Bronchial epithelial cell (primary cell): ENCODE measurements at regions not wholly inside any gene's neighbourhood (a gene's known extent, or its start where the extent isn't known, plus 50 kb on each side); places are given as distances from the start of the nearest gene placed in this dataset.
A peak's percentile ranks its signal among the peaks of the same experiment; 100 is the strongest.

Experiments
- DNase-seq: peaks from one replicate; pipeline ENCODE4 v3.0.0-alpha.2; 2010; ENCODE audit warnings: low read depth
- FAIRE-seq: peaks from 2 replicates; lab custom pipeline; 2011; peaks lifted over from hg19 to GRCh38; lab: Jason Lieb, UNC
- H3K27me3 ChIP-seq: 2 replicates; pipeline ENCODE4 v1.5.1; 2011; ENCODE audit warnings: low read length; ENCODE audit not compliant: control insufficient read depth, insufficient read depth
- H3K36me3 ChIP-seq: 2 replicates; pipeline ENCODE4 v1.5.1; 2011; ENCODE audit warnings: low read length; ENCODE audit not compliant: control insufficient read depth, insufficient read depth
- H3K4me3 ChIP-seq: 2 replicates; pipeline ENCODE4 v1.5.1; 2011; ENCODE audit warnings: mild to moderate bottlenecking, low read depth, low read length, control low read depth
- TF ChIP-seq, protein P1 (sequence below): IDR thresholded peaks from 2 replicates; pipeline ENCODE4 v1.5.1; 2011; ENCODE audit warnings: mild to moderate bottlenecking, moderate library complexity, low read length, control low read depth, inconsistent platforms; ENCODE audit not compliant: insufficient read depth, severe bottlenecking

DNA sequence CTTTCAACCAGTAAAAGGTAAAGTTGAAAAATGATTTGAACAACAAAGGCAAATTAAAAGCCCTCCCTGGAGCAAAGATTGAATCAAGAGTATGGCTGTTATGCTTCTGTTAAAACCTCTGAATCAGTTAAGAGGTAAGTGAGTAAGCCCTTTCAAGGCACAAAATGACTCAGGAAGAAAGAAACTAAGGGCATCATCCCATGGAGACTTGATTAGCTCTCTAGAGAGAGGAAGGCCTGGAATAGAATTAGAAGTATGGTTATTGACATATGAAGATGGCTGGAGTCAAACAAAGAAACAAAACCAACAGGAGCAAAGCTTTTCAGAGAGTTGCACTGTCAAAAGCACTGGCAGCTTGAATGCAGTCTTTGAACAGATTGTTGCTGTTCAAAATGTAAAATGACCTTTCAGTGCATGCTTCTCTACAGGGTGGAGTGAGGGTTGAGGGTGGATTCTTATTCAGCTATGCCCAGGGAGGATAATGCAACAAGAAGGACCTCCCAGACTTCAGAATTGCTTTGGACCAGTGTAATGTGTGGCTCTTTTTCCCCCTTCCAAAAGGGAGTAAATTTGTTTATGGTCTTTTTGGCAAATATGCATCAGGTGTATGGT, 365.5 kb downstream of the GBA3 start:
- Histone ChIP-seq H3K4me3 (no peak overlapping the region), H3K36me3 (no peaks in the 10 kb centered on the region), H3K27me3 (no peaks in the 10 kb centered on the region)
- TF ChIP-seq, protein P1, sequence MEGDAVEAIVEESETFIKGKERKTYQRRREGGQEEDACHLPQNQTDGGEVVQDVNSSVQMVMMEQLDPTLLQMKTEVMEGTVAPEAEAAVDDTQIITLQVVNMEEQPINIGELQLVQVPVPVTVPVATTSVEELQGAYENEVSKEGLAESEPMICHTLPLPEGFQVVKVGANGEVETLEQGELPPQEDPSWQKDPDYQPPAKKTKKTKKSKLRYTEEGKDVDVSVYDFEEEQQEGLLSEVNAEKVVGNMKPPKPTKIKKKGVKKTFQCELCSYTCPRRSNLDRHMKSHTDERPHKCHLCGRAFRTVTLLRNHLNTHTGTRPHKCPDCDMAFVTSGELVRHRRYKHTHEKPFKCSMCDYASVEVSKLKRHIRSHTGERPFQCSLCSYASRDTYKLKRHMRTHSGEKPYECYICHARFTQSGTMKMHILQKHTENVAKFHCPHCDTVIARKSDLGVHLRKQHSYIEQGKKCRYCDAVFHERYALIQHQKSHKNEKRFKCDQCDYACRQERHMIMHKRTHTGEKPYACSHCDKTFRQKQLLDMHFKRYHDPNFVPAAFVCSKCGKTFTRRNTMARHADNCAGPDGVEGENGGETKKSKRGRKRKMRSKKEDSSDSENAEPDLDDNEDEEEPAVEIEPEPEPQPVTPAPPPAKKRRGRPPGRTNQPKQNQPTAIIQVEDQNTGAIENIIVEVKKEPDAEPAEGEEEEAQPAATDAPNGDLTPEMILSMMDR = no peak
- DNase-seq (no peak), FAIRE-seq (no peak)

DNA sequence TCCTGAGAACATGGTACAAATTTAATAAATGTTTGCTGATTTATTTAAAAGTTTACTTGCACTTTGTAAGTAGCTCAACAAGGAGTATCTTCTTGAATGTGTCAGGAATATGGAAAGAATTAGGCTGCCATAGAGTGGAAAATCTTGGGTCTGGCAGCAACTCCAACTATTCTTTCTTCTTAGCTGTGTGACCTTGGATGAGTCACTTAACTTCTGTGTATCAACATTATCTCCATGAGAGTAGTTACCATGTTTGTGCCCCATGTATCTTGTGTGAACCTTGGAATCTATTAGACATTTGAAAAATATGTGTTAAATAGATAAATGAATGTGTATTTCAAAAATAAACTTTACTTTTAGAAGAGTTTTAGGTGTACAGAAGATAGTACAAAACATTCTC, 348.8 kb downstream of the GBA3 start:
- H3K36me3 ChIP-seq = no peaks in the 10 kb centered on the region
- DNase-seq = no peak
- H3K4me3 ChIP-seq = no peak overlapping the region
- no peaks in the 10 kb centered on the region for H3K27me3 ChIP-seq
- TF ChIP-seq, protein P1 = no peak
- FAIRE-seq = no peak

GRCh38 chr4:23040539-23040938, 347.8 kb downstream of the GBA3 start:
- DNase-seq = no peak
- TF ChIP-seq, protein P1 = no peak
- Histone ChIP-seq H3K27me3 (no peaks in the 10 kb centered on the region), H3K4me3 (no peak overlapping the region), H3K36me3 (no peaks in the 10 kb centered on the region)
- no peak for FAIRE-seq

- DNase-seq = peak; percentile 47
- Histone ChIP-seq H3K27me3 (no peaks in the 10 kb centered on the region), H3K36me3 (no peaks in the 10 kb centered on the region), H3K4me3 (no peak overlapping the region)
- TF ChIP-seq, protein P1 = no peak
- FAIRE-seq = no peak
Observed at GRCh38 chr4:23039818-23040217, 347.1 kb downstream of the GBA3 start.

DNA sequence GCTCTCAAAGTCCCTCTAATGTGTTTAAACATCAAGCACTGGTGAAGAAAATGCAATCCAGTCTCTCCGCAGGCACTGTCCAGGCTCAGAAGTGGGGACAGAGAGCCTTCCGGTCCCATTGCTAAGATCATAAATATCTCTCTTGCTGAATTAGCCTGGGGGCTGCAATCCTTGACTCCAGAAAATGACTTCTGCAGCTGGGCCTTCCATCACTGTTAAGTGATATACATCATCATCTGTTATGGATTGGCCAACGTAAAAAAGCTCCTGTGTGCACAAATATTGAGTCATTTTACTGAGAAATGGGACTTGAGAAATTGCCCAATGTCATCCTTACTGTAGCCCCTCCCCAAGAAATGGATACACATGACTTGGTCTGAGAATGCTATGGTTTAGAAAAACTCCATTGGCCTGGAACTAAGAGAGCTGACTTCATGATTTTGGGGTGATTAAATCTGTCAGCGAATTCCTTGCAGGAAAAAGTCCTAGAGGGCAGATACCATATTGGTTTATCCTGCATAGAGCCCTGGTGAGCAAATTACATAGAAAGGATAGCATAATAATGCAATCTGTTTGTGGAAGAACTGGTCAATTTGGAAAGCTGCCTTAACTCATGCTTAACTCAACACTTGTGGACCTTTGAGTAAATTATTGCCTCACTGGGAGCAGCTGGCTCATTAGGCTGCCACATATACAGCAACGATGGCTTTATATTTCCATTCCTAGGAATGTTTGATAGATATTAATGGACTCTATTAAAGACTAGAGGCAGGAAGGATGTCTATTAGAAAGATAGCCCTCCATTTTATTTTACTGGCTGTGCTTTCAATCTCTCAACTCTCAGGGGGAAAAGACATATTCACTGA, 346.1 kb downstream of the GBA3 start:
- no peak overlapping the region for H3K4me3 ChIP-seq
- FAIRE-seq (no peak), DNase-seq (no peak)
- no peaks in the 10 kb centered on the region for H3K27me3 ChIP-seq
- TF ChIP-seq, protein P1 = no peak
- no peaks in the 10 kb centered on the region for H3K36me3 ChIP-seq
